ENCODE measurements at regions not wholly inside any gene's neighbourhood (a gene's known extent, or its start where the extent isn't known, plus 50 kb on each side); places are given as distances from the start of the nearest gene placed in this dataset.

DNA sequence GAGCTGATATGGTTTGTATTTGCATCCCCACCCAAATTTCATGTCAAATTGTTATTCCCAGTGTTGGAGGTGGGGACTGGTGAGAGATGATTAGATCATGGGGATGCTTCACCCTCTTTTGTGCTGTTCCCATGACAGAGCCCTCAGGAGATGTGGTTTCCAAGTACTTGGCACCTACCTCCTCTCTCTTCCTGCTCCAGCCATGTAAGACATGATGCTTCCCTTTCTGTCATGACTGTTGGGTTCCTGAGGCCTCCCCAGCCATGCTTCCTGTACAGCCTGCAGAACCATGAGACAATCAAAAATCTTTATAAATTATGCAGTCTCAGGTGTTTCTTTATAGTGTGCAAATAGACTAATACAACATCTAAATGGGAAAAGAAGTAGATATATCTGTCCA, 754.5 kb downstream of the TMEM121 start:
- TF ChIP-seq, protein P1, sequence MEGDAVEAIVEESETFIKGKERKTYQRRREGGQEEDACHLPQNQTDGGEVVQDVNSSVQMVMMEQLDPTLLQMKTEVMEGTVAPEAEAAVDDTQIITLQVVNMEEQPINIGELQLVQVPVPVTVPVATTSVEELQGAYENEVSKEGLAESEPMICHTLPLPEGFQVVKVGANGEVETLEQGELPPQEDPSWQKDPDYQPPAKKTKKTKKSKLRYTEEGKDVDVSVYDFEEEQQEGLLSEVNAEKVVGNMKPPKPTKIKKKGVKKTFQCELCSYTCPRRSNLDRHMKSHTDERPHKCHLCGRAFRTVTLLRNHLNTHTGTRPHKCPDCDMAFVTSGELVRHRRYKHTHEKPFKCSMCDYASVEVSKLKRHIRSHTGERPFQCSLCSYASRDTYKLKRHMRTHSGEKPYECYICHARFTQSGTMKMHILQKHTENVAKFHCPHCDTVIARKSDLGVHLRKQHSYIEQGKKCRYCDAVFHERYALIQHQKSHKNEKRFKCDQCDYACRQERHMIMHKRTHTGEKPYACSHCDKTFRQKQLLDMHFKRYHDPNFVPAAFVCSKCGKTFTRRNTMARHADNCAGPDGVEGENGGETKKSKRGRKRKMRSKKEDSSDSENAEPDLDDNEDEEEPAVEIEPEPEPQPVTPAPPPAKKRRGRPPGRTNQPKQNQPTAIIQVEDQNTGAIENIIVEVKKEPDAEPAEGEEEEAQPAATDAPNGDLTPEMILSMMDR (IDR thresholded peaks at IDR 0.05): no peak
- no peak for TF ChIP-seq POLR2AphosphoS5 (IDR thresholded peaks at IDR 0.05)
- TF ChIP-seq POLR2A (IDR thresholded peaks at IDR 0.05): no peak
